ENCODE measurements at regions not wholly inside any gene's neighbourhood (a gene's known extent, or its start where the extent isn't known, plus 50 kb on each side); places are given as distances from the start of the nearest gene placed in this dataset.

GRCh38 chr20:52434453-52434852, 242.9 kb upstream of the ZFP64 start:
- Histone ChIP-seq H3K14ac (ENCODE audit: insufficient read length) (no peak overlapping the region), H2BK15ac (ENCODE audit: low read length) (no peak overlapping the region), H3K4me2 (ENCODE audit: insufficient read depth in 1 of 2, low read depth in 2 of 2, low read length in 2 of 2) (no peak overlapping the region), H2AK5ac (ENCODE audit: low read depth, low read length) (no peak overlapping the region), H3K23me2 (ENCODE audit: low read depth, low read length) (no peaks in the 10 kb centered on the region), H4K20me1 (replicated peaks in 1 of 2; ENCODE audit: control insufficient read depth in 1 of 2, insufficient read depth in 2 of 2, low read length in 2 of 2) (no peaks in the 10 kb centered on the region), H3K4ac (replicated peaks; ENCODE audit: insufficient read length, low read depth, low read length) (no peak overlapping the region), H4K5ac (ENCODE audit: insufficient read length, low read depth, low read length) (no peak overlapping the region), H2BK5ac (ENCODE audit: low read depth, low read length) (no peak overlapping the region), H3K79me1 (ENCODE audit: low read depth, low read length) (no peaks in the 10 kb centered on the region), H3K36me3 (ENCODE audit: control insufficient read depth in 2 of 4, insufficient read depth in 4 of 4, low read length in 3 of 4) (no peaks in the 10 kb centered on the region), H3K23ac (ENCODE audit: insufficient read length) (no peak overlapping the region), H3K27ac (ENCODE audit: low read depth, low read length) (no peak overlapping the region), H4K8ac (ENCODE audit: extremely low read depth, insufficient read depth, low read length) (peak overlapping the region; percentile 4; the same call in 1 of the 2 replicates), H3K9me3 (ENCODE audit: insufficient read depth in 2 of 2, low read depth in 1 of 2, low read length in 1 of 2) (no peaks in the 10 kb centered on the region), H3K9ac (replicated peaks in 1 of 4; ENCODE audit: extremely low read depth in 1 of 4, low read depth in 3 of 4, low read length in 3 of 4) (no peak overlapping the region), H2BK12ac (ENCODE audit: low read depth, low read length) (no peak overlapping the region), H4K91ac (replicated peaks; ENCODE audit: insufficient read length, low read length) (no peak overlapping the region), H2BK20ac (ENCODE audit: low read length) (no peak overlapping the region), H3K4me3 (ENCODE audit: extremely low read depth in 1 of 4, insufficient read depth in 2 of 4, low read depth in 3 of 4, low read length in 4 of 4) (no peak overlapping the region), H3K18ac (ENCODE audit: extremely low read depth, low read length) (no peak overlapping the region), H2BK120ac (replicated peaks; ENCODE audit: low read depth, low read length) (no peak overlapping the region), H3K79me2 (ENCODE audit: control insufficient read depth in 1 of 2, insufficient read depth in 2 of 2, low read length in 2 of 2) (no peaks in the 10 kb centered on the region), H3K4me1 (replicated peaks in 1 of 4; ENCODE audit: control insufficient read depth in 3 of 4, insufficient read depth in 4 of 4, low read length in 3 of 4) (0 out of 7 replicates have a peak, but pooled peaks cover 0 to 5% (median 0%) of the 10 kb centered on the region in 4 experiments), H2AFZ (ENCODE audit: low read length) (no peak overlapping the region), H3K56ac (replicated peaks; ENCODE audit: insufficient read length, low read depth, low read length) (no peak overlapping the region), H3K27me3 (replicated peaks in 1 of 4; ENCODE audit: control insufficient read depth in 3 of 4, extremely low read depth in 1 of 4, insufficient read depth in 3 of 4, low read length in 3 of 4) (no peaks in the 10 kb centered on the region)
- DNase-seq (ENCODE audit: low read depth in 1 of 2, low spot score in 2 of 2): no peak
- no peak for FAIRE-seq
- ChIA-PET POLR2A (ENCODE audit: partially characterized antibody) (no interaction called here), CTCF (ENCODE audit: partially characterized antibody) (interaction anchor here (1.0 kb wide), 1 partner anchor 56 kb away, joined by 3 read pairs; no protein-coding TSS in a partner anchor)
- 98% methylated on average over 5 of the region's 5 CpGs; no CpG with 5 or more reads in 1 of the 2 experiments for WGBS, 2 experiments (ENCODE audit: extremely low coverage in 1 of 2, insufficient coverage in 1 of 2, insufficient read length in 1 of 2, insufficient replicate concordance in 2 of 2, low coverage in 1 of 2, low lambda C conversion rate in 2 of 2, missing lambda C conversion rate in 1 of 2)
- TF ChIP-seq BRCA1 (IDR thresholded peaks at IDR 0.05; ENCODE audit: low read depth, low read length) (no peak), SRF (IDR thresholded peaks at IDR 0.05; ENCODE audit: low read depth, low read length) (no peak), SP2 (IDR thresholded peaks at IDR 0.05; ENCODE audit: low read length) (no peak), ATF2 (IDR thresholded peaks at IDR 0.05; ENCODE audit: low read length) (no peak), CBX8 (IDR thresholded peaks at IDR 0.05; ENCODE audit: borderline replicate concordance, low read depth, low read length) (no peak), PHF8 (conservative IDR thresholded peaks at IDR 0.05; ENCODE audit: low read depth, low read length) (no peak), JUN (IDR thresholded peaks at IDR 0.05; ENCODE audit: low read depth, low read length) (no peak), E2F6 (IDR thresholded peaks at IDR 0.05) (no peak), NANOG (IDR thresholded peaks at IDR 0.05; ENCODE audit: insufficient read depth, low read depth, low read length, poor library complexity, severe bottlenecking) (no peak), ATF3 (IDR thresholded peaks at IDR 0.05; ENCODE audit: insufficient read depth, low read depth, low read length) (no peak), JUND (IDR thresholded peaks at IDR 0.05; ENCODE audit: low read length) (no peak), TEAD4 (IDR thresholded peaks at IDR 0.05; ENCODE audit: low read depth, low read length) (no peak)

All from H1 (cell line).